ENCODE measurements at regions not wholly inside any gene's neighbourhood (a gene's known extent, or its start where the extent isn't known, plus 50 kb on each side); places are given as distances from the start of the nearest gene placed in this dataset.

DNA sequence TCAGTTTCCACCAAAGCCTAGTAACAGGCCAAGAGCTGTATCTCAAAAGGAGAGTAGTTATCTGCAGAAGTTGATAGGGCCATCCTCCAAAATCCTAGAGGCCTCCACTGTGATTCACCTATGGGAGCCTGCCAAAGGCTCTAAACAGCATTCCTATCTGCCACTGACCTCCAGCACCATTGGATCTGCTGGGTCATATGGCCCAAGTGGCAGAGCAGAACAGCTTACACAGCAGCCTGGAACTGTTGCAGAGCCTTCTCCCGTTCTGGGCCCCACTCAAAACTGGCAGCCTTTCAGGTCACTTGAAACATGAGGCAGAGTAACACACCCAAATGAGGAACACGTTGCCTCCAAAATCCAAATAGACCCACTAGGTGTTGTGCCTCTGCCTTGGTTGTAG is 345.2 kb upstream of the RND3 start:
- no peak for TF ChIP-seq POLR2A (IDR thresholded peaks at IDR 0.05)
- TF ChIP-seq, protein P1, sequence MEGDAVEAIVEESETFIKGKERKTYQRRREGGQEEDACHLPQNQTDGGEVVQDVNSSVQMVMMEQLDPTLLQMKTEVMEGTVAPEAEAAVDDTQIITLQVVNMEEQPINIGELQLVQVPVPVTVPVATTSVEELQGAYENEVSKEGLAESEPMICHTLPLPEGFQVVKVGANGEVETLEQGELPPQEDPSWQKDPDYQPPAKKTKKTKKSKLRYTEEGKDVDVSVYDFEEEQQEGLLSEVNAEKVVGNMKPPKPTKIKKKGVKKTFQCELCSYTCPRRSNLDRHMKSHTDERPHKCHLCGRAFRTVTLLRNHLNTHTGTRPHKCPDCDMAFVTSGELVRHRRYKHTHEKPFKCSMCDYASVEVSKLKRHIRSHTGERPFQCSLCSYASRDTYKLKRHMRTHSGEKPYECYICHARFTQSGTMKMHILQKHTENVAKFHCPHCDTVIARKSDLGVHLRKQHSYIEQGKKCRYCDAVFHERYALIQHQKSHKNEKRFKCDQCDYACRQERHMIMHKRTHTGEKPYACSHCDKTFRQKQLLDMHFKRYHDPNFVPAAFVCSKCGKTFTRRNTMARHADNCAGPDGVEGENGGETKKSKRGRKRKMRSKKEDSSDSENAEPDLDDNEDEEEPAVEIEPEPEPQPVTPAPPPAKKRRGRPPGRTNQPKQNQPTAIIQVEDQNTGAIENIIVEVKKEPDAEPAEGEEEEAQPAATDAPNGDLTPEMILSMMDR (IDR thresholded peaks at IDR 0.05) = no peak
